ENCODE measurements at regions not wholly inside any gene's neighbourhood (a gene's known extent, or its start where the extent isn't known, plus 50 kb on each side); places are given as distances from the start of the nearest gene placed in this dataset.

DNA sequence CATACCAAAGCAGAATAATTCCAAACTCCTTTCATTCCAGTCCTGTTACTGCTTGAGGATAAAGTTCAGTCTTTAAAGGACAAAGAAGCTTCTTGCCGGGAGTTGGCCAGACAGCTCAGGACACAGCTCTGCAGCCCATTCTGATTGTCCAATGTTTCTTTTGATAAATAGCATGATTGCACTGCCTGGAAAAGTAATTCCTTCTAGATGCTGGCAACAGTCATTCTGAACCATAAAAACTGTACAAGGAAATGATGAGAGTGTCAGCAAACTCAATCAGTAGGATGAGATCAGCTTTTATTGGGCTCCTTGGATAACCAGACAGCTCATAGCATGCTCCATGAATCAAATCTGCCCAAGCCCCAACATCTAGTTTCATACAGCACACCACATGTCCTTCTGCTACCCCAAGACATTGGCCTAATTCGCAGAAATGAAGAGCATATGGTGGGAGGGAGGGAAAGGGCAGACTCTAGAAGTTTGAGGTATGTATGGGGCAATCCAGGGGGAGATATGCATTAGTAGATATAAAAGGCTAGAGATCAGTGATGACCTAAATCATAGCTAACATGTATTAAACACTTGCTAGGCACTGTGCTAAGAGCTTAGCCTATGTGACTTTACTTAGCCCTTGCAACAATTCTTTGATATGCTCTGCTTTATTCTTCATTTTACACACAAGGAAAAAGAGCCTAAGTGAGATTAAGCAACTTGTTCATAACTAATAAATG is 219.9 kb upstream of the NREP start:
- H3K9me3 ChIP-seq (ENCODE audit: control insufficient read depth in 1 of 2, low read length in 2 of 2) = no peaks in the 10 kb centered on the region
- H3K9me3 Mint-ChIP-seq = no peaks in the 10 kb centered on the region
- CTCF ChIA-PET (ENCODE audit: partially characterized antibody) = no interaction called here

DNA sequence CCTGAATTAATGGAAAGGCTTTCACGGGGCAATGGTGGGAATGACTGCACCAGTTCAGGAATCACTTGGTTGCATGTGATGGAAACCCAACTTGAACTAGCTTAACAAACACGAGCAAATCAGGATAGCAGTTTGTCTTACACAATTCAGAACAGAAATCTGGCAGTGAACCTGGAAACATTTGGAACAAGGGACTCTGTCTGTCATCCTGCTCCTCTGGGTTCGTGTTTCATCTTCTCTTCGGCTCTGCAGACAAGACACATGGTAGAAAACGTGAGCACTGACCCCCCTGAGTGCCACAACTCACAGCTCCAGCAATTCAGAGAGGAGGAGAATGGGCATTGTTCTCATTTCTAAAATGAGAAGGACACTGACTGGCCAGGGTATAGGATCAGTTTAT is 218.1 kb upstream of the NREP start:
- H3K27ac ChIP-seq (ENCODE audit: low read depth, low read length) = no peak overlapping the region
- H3K4me1 ChIP-seq (ENCODE audit: insufficient read depth, low read length) = no peaks in the 10 kb centered on the region
- no peaks in the 10 kb centered on the region for H3K36me3 ChIP-seq (ENCODE audit: insufficient read depth, low read length)
- POLR2A ChIA-PET (ENCODE audit: partially characterized antibody) = no interaction called here
- no peaks in the 10 kb centered on the region for H3K9me3 ChIP-seq (ENCODE audit: control insufficient read depth in 1 of 2, low read length in 2 of 2)
- H3K4me3 ChIP-seq (ENCODE audit: low read length in 2 of 2) = no peak overlapping the region
- Mint-ChIP-seq H3K4me3 (no peak overlapping the region), H3K36me3 (no peaks in the 10 kb centered on the region), H3K9me3 (peaks cover 0 to 2% (median 0%) of the 10 kb centered on the region in 8 donors), H3K27ac (no peak overlapping the region), H3K27me3 (peaks cover 0 to 1% of the 10 kb centered on the region in 2 donors), H3K4me1 (no peaks in the 10 kb centered on the region)
- intact Hi-C loops (cut with micrococcal nuclease) = no loop called here
- CTCF ChIA-PET (ENCODE audit: partially characterized antibody) = no interaction called here
- H3K27me3 ChIP-seq (ENCODE audit: insufficient read depth, low read length) = no peaks in the 10 kb centered on the region
- no peak for DNase-seq

More for the DNA sequence above, 219.9 kb upstream of the NREP start:
- no peaks in the 10 kb centered on the region for H3K4me1 ChIP-seq (ENCODE audit: insufficient read depth, low read length)
- H3K4me3 ChIP-seq (ENCODE audit: low read length in 2 of 2) = no peak overlapping the region
- H3K27me3 Mint-ChIP-seq = peaks cover 0 to 1% of the 10 kb centered on the region in 2 donors
- POLR2A ChIA-PET (ENCODE audit: partially characterized antibody) = no interaction called here
- H3K27ac ChIP-seq (ENCODE audit: low read depth, low read length) = no peak overlapping the region
- no peaks in the 10 kb centered on the region for H3K36me3 Mint-ChIP-seq
- no peaks in the 10 kb centered on the region for H3K27me3 ChIP-seq (ENCODE audit: insufficient read depth, low read length)
- no peak for DNase-seq
- intact Hi-C loops (cut with micrococcal nuclease) = no loop called here
- no peak overlapping the region for H3K4me3 Mint-ChIP-seq
- H3K27ac Mint-ChIP-seq = no peak overlapping the region
- no peaks in the 10 kb centered on the region for H3K36me3 ChIP-seq (ENCODE audit: insufficient read depth, low read length)
- H3K4me1 Mint-ChIP-seq = no peaks in the 10 kb centered on the region

DNA sequence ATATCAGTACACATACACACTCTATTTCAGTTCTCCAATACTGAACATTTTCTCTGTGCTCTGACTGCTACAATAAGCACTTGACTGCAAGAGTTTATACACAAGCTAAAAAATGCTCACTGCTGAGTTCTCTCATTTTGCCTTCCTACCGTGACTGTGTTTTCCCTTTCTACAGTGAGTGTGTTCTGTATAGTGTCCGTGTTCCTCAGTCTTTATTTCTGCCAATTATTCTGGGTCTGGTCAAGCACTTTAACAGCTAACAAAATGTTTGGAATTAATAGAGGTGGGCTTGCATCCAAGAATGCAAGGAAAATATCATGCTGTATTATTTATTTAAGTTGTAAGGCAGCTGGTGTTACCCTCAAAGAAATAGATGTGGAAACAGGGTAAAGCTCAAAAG is 217.0 kb upstream of the NREP start:
- Histone ChIP-seq H3K4me1 (ENCODE audit: insufficient read depth, low read length) (no peaks in the 10 kb centered on the region), H3K36me3 (ENCODE audit: insufficient read depth, low read length) (no peaks in the 10 kb centered on the region), H3K9me3 (ENCODE audit: control insufficient read depth in 1 of 2, low read length in 2 of 2) (no peaks in the 10 kb centered on the region), H3K4me3 (ENCODE audit: low read length in 2 of 2) (no peak overlapping the region), H3K27ac (ENCODE audit: low read depth, low read length) (no peak overlapping the region), H3K27me3 (ENCODE audit: insufficient read depth, low read length) (no peaks in the 10 kb centered on the region)
- intact Hi-C loops (cut with micrococcal nuclease) = no loop called here
- ChIA-PET CTCF (ENCODE audit: partially characterized antibody) (no interaction called here), POLR2A (ENCODE audit: partially characterized antibody) (no interaction called here)
- Mint-ChIP-seq H3K27me3 (peaks cover 0 to 1% of the 10 kb centered on the region in 2 donors), H3K4me1 (no peaks in the 10 kb centered on the region), H3K9me3 (peaks cover 0 to 3% (median 0%) of the 10 kb centered on the region in 8 donors), H3K36me3 (no peaks in the 10 kb centered on the region), H3K27ac (no peak overlapping the region), H3K4me3 (no peak overlapping the region)
- DNase-seq = no peak

DNA sequence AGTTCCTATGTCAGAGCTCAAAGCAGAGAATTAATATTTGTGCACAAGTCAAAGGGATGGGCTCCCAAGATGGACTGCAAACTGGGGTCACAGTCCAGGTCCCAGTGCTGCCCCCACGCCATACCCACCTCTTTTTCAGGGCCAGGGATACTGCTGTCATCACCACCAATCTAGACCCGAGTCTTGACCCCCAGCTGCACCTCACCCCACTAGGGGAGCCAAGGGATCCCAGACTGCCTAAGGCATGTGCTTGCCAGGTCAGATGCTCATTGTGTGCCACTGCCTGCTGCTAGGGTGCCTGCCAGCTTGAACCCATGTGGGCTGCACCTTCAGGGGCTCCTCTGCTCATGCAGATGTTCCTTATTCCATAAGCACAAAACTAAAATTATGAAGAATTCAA is 215.6 kb upstream of the NREP start:
- H3K36me3 ChIP-seq (ENCODE audit: insufficient read depth, low read length) = no peaks in the 10 kb centered on the region
- no peaks in the 10 kb centered on the region for H3K4me1 ChIP-seq (ENCODE audit: insufficient read depth, low read length)
- CTCF ChIA-PET (ENCODE audit: partially characterized antibody) = no interaction called here
- Mint-ChIP-seq H3K27ac (no peak overlapping the region), H3K4me3 (no peak overlapping the region), H3K36me3 (no peaks in the 10 kb centered on the region), H3K4me1 (no peaks in the 10 kb centered on the region), H3K9me3 (peaks cover 0 to 3% (median 0%) of the 10 kb centered on the region in 8 donors), H3K27me3 (peaks cover 0 to 1% of the 10 kb centered on the region in 2 donors)
- H3K9me3 ChIP-seq (ENCODE audit: control insufficient read depth in 1 of 2, low read length in 2 of 2) = no peaks in the 10 kb centered on the region
- no peak for DNase-seq
- H3K27me3 ChIP-seq (ENCODE audit: insufficient read depth, low read length) = no peaks in the 10 kb centered on the region
- intact Hi-C loops (cut with micrococcal nuclease) = no loop called here
- H3K4me3 ChIP-seq (ENCODE audit: low read length in 2 of 2) = no peak overlapping the region
- POLR2A ChIA-PET (ENCODE audit: partially characterized antibody) = no interaction called here
- no peak overlapping the region for H3K27ac ChIP-seq (ENCODE audit: low read depth, low read length)

DNA sequence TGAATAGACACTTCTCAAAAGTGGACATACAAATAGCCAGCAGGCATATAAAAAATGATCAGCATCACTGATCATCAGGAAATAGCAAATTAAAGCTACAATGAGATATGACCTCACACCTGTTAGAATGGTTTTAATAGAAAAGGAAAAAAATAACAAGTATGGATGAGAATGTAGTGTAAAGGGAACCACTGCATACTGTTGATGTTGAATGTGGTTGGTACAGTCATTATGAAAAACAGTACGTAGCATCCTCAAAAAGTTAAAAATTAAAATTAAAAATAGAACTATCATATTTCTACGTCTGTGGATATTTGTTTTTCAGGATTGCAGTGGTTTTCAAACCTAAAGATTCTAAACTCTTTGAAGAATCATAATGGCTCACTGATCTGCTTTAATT is 215.1 kb upstream of the NREP start:
- H3K4me1 Mint-ChIP-seq = no peaks in the 10 kb centered on the region
- H3K36me3 Mint-ChIP-seq = no peaks in the 10 kb centered on the region
- Histone ChIP-seq H3K9me3 (ENCODE audit: control insufficient read depth in 1 of 2, low read length in 2 of 2) (no peaks in the 10 kb centered on the region), H3K4me3 (ENCODE audit: low read length in 2 of 2) (no peak overlapping the region), H3K4me1 (ENCODE audit: insufficient read depth, low read length) (no peaks in the 10 kb centered on the region), H3K27me3 (ENCODE audit: insufficient read depth, low read length) (no peaks in the 10 kb centered on the region), H3K27ac (ENCODE audit: low read depth, low read length) (no peak overlapping the region), H3K36me3 (ENCODE audit: insufficient read depth, low read length) (no peaks in the 10 kb centered on the region)
- H3K27me3 Mint-ChIP-seq = peaks cover 0 to 1% of the 10 kb centered on the region in 2 donors
- no peak overlapping the region for H3K27ac Mint-ChIP-seq
- intact Hi-C loops (cut with micrococcal nuclease) = no loop called here
- H3K4me3 Mint-ChIP-seq = no peak overlapping the region
- CTCF ChIA-PET (ENCODE audit: partially characterized antibody) = no interaction called here
- no peak for DNase-seq
- peaks cover 0 to 3% (median 0%) of the 10 kb centered on the region in 8 donors for H3K9me3 Mint-ChIP-seq
- POLR2A ChIA-PET (ENCODE audit: partially characterized antibody) = no interaction called here

DNA sequence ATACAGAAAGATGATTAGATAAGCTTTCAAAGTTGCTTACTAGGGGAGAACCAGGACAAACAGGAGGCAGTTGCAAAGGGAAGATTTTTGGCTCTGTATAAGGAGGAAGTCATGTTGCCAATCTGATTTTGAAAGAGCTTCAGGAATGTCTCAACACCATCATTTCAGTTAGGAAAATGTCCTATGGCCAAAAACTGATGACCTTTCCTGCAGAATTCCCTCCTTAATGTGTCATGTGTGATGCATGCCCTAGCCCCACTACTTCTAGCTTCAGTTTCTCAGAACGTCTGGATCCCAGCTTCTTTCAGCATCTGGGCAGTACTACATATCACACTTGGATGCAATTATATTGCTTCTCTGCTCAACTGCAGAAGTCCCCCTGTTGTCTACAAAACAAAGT is 211.5 kb upstream of the NREP start:
- Mint-ChIP-seq H3K9me3 (peaks cover 0 to 3% (median 0%) of the 10 kb centered on the region in 8 donors), H3K4me1 (no peaks in the 10 kb centered on the region), H3K27ac (no peak overlapping the region), H3K4me3 (no peak overlapping the region), H3K27me3 (peaks cover 0 to 2% of the 10 kb centered on the region in 2 donors), H3K36me3 (no peaks in the 10 kb centered on the region)
- no peak for DNase-seq
- ChIA-PET POLR2A (ENCODE audit: partially characterized antibody) (no interaction called here), CTCF (ENCODE audit: partially characterized antibody) (no interaction called here)
- Histone ChIP-seq H3K9me3 (ENCODE audit: control insufficient read depth in 1 of 2, low read length in 2 of 2) (no peaks in the 10 kb centered on the region), H3K36me3 (ENCODE audit: insufficient read depth, low read length) (no peaks in the 10 kb centered on the region), H3K4me1 (ENCODE audit: insufficient read depth, low read length) (no peaks in the 10 kb centered on the region), H3K4me3 (ENCODE audit: low read length in 2 of 2) (no peak overlapping the region), H3K27me3 (ENCODE audit: insufficient read depth, low read length) (no peaks in the 10 kb centered on the region), H3K27ac (ENCODE audit: low read depth, low read length) (no peak overlapping the region)
- intact Hi-C loops (cut with micrococcal nuclease) = no loop called here

DNA sequence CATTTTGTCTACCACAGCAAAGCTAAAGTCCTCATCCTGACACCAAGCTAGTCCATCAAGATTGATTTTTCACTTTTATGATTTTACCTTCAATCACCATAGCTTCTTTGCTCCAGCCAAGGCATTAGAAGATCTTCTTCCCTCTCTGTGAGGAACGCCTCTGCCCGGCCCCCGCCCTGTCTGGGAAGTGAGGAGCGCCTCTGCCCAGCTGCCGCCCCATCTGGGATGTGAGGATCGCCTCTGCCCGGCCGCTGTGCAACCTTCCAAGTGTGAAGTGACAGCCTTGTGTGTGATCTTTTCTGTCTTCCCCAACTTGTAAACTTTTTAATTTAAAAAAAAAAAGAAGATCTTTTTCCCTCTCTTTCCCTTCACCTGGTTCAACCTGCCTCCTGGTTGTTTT is 210.5 kb upstream of the NREP start:
- no peaks in the 10 kb centered on the region for H3K4me1 ChIP-seq (ENCODE audit: insufficient read depth, low read length)
- intact Hi-C loops (cut with micrococcal nuclease) = no loop called here
- CTCF ChIA-PET (ENCODE audit: partially characterized antibody) = no interaction called here
- H3K27me3 ChIP-seq (ENCODE audit: insufficient read depth, low read length) = no peaks in the 10 kb centered on the region
- no peaks in the 10 kb centered on the region for H3K9me3 ChIP-seq (ENCODE audit: control insufficient read depth in 1 of 2, low read length in 2 of 2)
- POLR2A ChIA-PET (ENCODE audit: partially characterized antibody) = no interaction called here
- Mint-ChIP-seq H3K4me3 (no peak overlapping the region), H3K27ac (no peak overlapping the region), H3K27me3 (peaks cover 0 to 2% of the 10 kb centered on the region in 2 donors), H3K4me1 (no peaks in the 10 kb centered on the region), H3K36me3 (no peaks in the 10 kb centered on the region), H3K9me3 (peaks cover 0 to 3% (median 0%) of the 10 kb centered on the region in 8 donors)
- no peak overlapping the region for H3K27ac ChIP-seq (ENCODE audit: low read depth, low read length)
- no peak overlapping the region for H3K4me3 ChIP-seq (ENCODE audit: low read length in 2 of 2)
- no peaks in the 10 kb centered on the region for H3K36me3 ChIP-seq (ENCODE audit: insufficient read depth, low read length)
- no peak for DNase-seq

DNA sequence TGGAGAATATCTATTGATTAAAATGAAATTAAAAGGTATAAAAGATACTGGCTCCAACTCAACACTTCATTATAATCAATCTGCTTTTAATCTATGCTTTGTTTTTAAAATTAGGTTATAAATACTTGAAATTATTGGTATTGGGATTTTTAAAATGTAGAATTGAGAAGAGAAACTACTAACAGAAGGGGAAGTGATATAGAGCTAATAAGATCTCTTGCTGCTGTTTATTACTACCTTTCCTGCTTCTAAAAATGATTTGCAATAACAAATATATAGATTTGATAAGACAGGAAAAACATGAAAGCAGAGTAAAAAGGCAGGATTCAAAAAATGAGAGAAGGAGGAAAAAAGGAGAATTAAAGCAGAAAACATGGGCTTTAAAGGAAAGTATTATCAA is 209.3 kb upstream of the NREP start:
- Histone ChIP-seq H3K9me3 (ENCODE audit: control insufficient read depth in 1 of 2, low read length in 2 of 2) (no peaks in the 10 kb centered on the region), H3K4me1 (ENCODE audit: insufficient read depth, low read length) (no peaks in the 10 kb centered on the region), H3K4me3 (ENCODE audit: low read length in 2 of 2) (no peak overlapping the region), H3K27me3 (ENCODE audit: insufficient read depth, low read length) (no peaks in the 10 kb centered on the region), H3K36me3 (ENCODE audit: insufficient read depth, low read length) (no peaks in the 10 kb centered on the region), H3K27ac (ENCODE audit: low read depth, low read length) (no peak overlapping the region)
- Mint-ChIP-seq H3K36me3 (no peaks in the 10 kb centered on the region), H3K4me3 (no peak overlapping the region), H3K27ac (no peak overlapping the region), H3K9me3 (peaks cover 0 to 3% (median 0%) of the 10 kb centered on the region in 8 donors), H3K27me3 (peaks cover 0 to 2% of the 10 kb centered on the region in 2 donors), H3K4me1 (no peaks in the 10 kb centered on the region)
- intact Hi-C loops (cut with micrococcal nuclease) = no loop called here
- no peak for DNase-seq
- CTCF ChIA-PET (ENCODE audit: partially characterized antibody) = no interaction called here
- POLR2A ChIA-PET (ENCODE audit: partially characterized antibody) = no interaction called here

Measured in CD4-positive, alpha-beta memory T cell (primary cell).